HG02763 (cell line): ENCODE measurements at regions not wholly inside any gene's neighbourhood (a gene's known extent, or its start where the extent isn't known, plus 50 kb on each side); places are given as distances from the start of the nearest gene placed in this dataset.

Source experiments
- ATAC-seq: cut with Tn5 transposase; IDR thresholded peaks from one replicate; pipeline ENCODE4 v1.9.1; 2021; ENCODE audit warnings: mild to moderate bottlenecking, moderate library complexity; ENCODE audit not compliant: unreplicated experiment

DNA sequence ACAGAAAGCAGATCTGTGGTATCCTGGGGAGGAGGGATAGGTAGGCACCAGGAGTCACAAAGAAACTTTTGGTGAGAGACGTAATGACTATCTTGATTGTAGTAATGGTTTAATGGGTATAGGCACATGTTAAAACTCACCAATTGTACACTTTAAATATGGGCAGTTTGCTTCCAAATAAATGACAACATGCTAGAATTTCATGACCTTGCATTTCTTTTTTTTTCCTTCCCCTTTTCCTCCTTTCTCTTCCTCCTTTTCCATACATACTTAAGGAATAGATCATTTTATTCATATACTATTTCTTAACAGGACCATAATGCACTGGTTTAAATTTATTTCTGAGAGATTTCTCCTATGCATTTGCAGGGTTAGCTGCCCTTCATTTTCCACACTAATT, 341.8 kb downstream of the TMEM182 start:
- no peak for ATAC-seq

DNA sequence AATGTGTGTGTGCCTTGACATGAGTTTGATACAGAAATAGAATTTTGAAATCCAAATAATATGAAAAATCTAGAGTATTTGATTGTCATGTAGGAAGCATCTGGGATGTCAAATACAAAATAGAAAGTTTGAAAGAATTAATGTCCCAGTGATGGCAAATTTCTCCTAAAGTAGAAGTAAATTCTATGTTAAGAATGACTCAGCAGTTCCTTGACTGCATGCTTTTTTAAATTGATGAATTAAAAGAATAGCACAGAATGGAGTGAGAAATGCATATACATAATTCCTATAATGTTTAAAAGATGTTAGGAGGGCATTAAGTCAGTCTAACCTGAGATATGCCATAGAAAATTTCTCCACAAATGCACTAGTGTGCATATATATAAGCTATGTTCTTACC, 357.5 kb downstream of the TMEM182 start:
- ATAC-seq, result no peak

DNA sequence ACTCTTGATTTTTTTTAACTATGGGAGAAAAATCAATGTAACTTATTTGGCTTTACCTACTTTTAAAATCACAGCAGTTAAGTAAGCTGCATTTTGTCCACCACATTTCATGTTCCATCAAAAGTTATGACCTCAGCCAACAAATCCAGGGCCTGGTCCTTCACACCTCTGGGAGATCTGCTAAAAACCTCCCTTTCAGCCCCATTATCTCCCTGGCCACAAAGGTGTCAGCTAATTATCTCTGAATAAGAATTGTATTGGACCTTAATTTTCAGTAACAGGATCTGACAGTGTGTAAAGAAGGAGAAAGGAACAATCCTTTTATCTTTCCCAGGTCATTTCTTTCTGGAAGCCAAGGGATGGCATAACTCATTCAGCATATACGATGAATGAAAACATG, 359.3 kb downstream of the TMEM182 start:
- ATAC-seq, result no peak

GRCh38 chr2:103123516-103123915, 361.7 kb downstream of the TMEM182 start:
- ATAC-seq, result no peak

DNA sequence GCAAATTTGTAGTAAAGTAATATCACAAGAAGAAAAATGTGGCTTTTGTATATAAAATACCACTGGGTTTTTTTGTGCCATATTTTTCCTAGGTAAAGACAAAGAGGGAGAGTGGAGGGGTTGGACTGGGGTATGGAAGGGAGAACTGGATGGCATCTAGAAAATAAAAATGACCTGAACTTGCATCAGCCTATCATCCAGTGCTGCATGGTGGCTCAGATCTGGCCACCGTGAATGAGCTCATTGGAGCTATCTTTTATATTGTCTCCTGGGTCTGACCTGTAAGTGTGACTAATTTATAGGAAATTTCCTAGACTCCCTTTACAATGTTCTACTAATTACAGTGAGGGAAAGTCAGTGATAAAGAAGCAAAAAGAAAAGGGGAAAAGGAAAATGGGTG, 369.0 kb downstream of the TMEM182 start:
- ATAC-seq, result no peak

GRCh38 chr2:103132536-103133217, 370.8 kb downstream of the TMEM182 start:
- ATAC-seq, result peak; percentile 99

DNA sequence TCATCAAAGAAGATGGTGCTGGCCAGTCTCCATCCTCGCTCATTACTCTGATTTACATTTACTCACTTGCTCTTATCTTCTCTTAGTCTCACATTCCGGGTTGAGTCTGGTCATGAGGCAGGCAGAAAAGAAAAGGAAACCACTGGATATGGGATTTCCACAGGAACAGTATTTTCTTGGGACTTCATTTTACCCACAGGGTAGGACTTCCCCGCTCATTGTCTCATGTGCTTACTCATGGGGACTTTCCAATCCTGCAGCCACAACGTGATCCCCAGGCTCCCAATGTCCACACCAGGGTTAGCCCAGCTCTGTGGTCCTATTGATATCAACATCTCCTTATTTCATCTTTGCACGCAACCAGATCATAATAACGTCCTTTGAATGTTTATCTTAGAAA, 373.8 kb downstream of the TMEM182 start:
- ATAC-seq, result no peak

- ATAC-seq, result peak; percentile 67
Measured at GRCh38 chr2:103138123-103138901, 376.5 kb downstream of the TMEM182 start.

- no peak for ATAC-seq
Measured at GRCh38 chr2:103139628-103140268, 377.9 kb downstream of the TMEM182 start.

GRCh38 chr2:103144837-103145236, 383.0 kb downstream of the TMEM182 start:
- ATAC-seq, result no peak

DNA sequence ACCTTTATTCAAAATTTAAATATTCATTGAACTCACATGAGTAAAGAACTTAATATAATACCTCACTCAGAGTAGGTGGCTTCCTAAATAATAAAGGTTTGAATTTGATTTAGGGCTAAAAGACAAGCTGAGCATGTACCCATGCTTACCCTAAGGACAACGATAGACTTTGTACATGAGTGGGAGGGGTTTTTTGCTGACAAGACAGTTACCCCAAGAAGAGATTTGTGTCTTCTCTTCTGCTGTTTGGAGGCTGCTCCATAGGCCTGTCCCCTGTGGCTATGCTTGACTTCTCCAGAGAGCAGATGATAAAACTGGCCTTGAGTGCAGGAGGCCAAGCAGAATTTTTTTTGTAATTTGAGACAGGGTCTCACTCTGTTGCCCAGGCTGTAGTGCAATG, 383.9 kb downstream of the TMEM182 start:
- no peak for ATAC-seq

DNA sequence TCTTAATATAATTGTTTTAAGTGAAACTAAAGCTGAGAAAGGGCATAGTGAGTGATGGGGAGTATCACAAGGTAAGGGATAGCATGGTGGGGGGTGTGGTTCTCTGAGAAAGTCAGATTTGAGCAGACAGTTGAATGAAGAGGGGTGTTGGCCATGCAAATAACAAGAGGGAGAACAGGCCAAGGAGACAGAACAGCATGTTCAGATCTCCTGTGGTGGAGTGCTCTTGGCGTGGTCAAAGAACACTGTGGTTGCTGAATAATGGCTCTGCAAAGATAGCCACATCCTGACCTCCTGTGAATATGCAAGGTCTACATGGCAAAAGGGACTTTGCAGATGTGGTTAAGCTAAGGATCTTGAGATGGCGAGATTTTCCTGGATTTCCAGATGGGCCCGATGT, 389.2 kb downstream of the TMEM182 start:
- ATAC-seq, result no peak

- no peak for ATAC-seq
Measured at GRCh38 chr2:103152556-103152955, 390.7 kb downstream of the TMEM182 start.

- no peak for ATAC-seq
Measured at GRCh38 chr2:103153580-103154284, 391.9 kb downstream of the TMEM182 start.

- no peak for ATAC-seq
Measured at GRCh38 chr2:103155308-103155707, 393.5 kb downstream of the TMEM182 start.

DNA sequence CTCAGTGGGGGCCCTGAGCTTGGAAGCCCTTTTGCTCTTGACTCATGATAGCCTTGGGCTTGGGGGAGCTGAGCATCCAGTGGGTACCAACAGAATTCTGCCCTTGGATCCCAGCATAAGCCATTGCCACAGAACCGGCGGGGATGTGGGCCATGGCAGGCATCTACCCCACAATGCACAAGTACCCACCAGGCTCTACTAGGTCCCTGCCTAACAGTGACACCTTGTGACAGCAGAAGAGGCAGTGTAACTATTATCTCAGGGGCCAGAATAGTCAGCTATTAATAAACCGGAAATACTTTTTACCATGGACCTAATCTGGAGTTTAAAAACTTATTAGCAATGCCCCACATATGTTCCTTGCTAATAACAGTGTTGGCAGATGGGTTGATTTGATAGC, 397.2 kb downstream of the TMEM182 start:
- no peak for ATAC-seq

- ATAC-seq, result peak; percentile 57
Measured at GRCh38 chr2:103161456-103162289, 399.8 kb downstream of the TMEM182 start.

- no peak for ATAC-seq
Measured at GRCh38 chr2:103164748-103165147, 402.9 kb downstream of the TMEM182 start.

- ATAC-seq, result no peak
Measured at GRCh38 chr2:103165836-103166235, 404.0 kb downstream of the TMEM182 start.
